Left renal pelvis (tissue), 4 donors: ENCODE measurements at regions not wholly inside any gene's neighbourhood (a gene's known extent, or its start where the extent isn't known, plus 50 kb on each side); places are given as distances from the start of the nearest gene placed in this dataset.
"Not testable (repeated sequence)": the region's sequence is repeated elsewhere in the genome, so short reads cannot be mapped to it uniquely, and the experiment has no call there.

Experiments used
- DNase-seq, 4 donors: peaks; one replicate each; pipeline ENCODE4 v3.0.0-alpha.2; 2013; ENCODE audit warnings: low read depth in 4 of 4, low spot score in 3 of 4

GRCh38 chr11:126149759-126150625, 61.5 kb downstream of the RPUSD4 start:
- no peak for DNase-seq

GRCh38 chr11:126148317-126148716, 63.1 kb downstream of the RPUSD4 start:
- no peak for DNase-seq

GRCh38 chr11:126147208-126148111, 64.0 kb downstream of the RPUSD4 start:
- DNase-seq, result no peak

- no peak for DNase-seq
These were observed 64.8 kb downstream of the RPUSD4 start for GRCh38 chr11:126146454-126147192.

GRCh38 chr11:126145954-126146353, 65.5 kb downstream of the RPUSD4 start:
- DNase-seq, result no peak

GRCh38 chr11:126143491-126143890, 68.0 kb downstream of the RPUSD4 start:
- DNase-seq, result not testable (repeated sequence)

GRCh38 chr11:126140926-126141280, 70.5 kb downstream of the RPUSD4 start:
- DNase-seq, result no peak

GRCh38 chr11:126140201-126140925, 71.1 kb downstream of the RPUSD4 start:
- DNase-seq, result no peak

- peak in 1 of 4 donors; percentile 65 for DNase-seq
These were observed 72.0 kb downstream of the RPUSD4 start for GRCh38 chr11:126139111-126140091.

GRCh38 chr11:126138636-126139035, 72.8 kb downstream of the RPUSD4 start:
- no peak for DNase-seq

- no peak for DNase-seq
These were observed 74.3 kb downstream of the RPUSD4 start for GRCh38 chr11:126137136-126137535.

- DNase-seq, result no peak
These were observed 73.8 kb upstream of the CDON start for GRCh38 chr11:126136507-126136906.

- DNase-seq, result no peak
These were observed 72.8 kb upstream of the CDON start for GRCh38 chr11:126135235-126136176.

- no peak for DNase-seq
These were observed 71.9 kb upstream of the CDON start for GRCh38 chr11:126134461-126135155.

GRCh38 chr11:126133901-126134300, 71.2 kb upstream of the CDON start:
- no peak for DNase-seq

GRCh38 chr11:126132319-126132718, 69.7 kb upstream of the CDON start:
- DNase-seq, result no peak

GRCh38 chr11:126130781-126131180, 68.1 kb upstream of the CDON start:
- DNase-seq, result not testable (repeated sequence)
